ENCODE measurements at regions not wholly inside any gene's neighbourhood (a gene's known extent, or its start where the extent isn't known, plus 50 kb on each side); places are given as distances from the start of the nearest gene placed in this dataset.

GRCh38 chr20:10864076-10864672 is 190.4 kb upstream of the JAG1 start:
- TF ChIP-seq, protein P1, sequence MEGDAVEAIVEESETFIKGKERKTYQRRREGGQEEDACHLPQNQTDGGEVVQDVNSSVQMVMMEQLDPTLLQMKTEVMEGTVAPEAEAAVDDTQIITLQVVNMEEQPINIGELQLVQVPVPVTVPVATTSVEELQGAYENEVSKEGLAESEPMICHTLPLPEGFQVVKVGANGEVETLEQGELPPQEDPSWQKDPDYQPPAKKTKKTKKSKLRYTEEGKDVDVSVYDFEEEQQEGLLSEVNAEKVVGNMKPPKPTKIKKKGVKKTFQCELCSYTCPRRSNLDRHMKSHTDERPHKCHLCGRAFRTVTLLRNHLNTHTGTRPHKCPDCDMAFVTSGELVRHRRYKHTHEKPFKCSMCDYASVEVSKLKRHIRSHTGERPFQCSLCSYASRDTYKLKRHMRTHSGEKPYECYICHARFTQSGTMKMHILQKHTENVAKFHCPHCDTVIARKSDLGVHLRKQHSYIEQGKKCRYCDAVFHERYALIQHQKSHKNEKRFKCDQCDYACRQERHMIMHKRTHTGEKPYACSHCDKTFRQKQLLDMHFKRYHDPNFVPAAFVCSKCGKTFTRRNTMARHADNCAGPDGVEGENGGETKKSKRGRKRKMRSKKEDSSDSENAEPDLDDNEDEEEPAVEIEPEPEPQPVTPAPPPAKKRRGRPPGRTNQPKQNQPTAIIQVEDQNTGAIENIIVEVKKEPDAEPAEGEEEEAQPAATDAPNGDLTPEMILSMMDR (IDR thresholded peaks at IDR 0.05) = no peak
- TF ChIP-seq POLR2A (IDR thresholded peaks at IDR 0.05) = no peak

Data from lower leg skin (tissue), 3 donors.